ENCODE measurements at regions not wholly inside any gene's neighbourhood (a gene's known extent, or its start where the extent isn't known, plus 50 kb on each side); places are given as distances from the start of the nearest gene placed in this dataset.

- Histone ChIP-seq H3K4me3 (no peak overlapping the region), H3K27ac (no peak overlapping the region), H3K4me1 (no peaks in the 10 kb centered on the region), H3K9ac (ENCODE audit: low read depth in 2 of 2, low read length in 2 of 2) (no peak overlapping the region), H3K36me3 (no peaks in the 10 kb centered on the region), H3K9me3 (no peaks in the 10 kb centered on the region), H3K27me3 (peaks cover 5% of the 10 kb centered on the region)
- DNase-seq: no peak
- intact Hi-C loops (cut with DNase I): no loop called here
- no peak for TF ChIP-seq CTCF (IDR thresholded peaks at IDR 0.05)
Measured at GRCh38 chr7:142534726-142535122, 214.5 kb upstream of the PRSS1 start.

- no peak for TF ChIP-seq CTCF (IDR thresholded peaks at IDR 0.05)
- intact Hi-C loops (cut with DNase I): no loop called here
Measured at GRCh38 chr7:142533920-142534319, 215.4 kb upstream of the PRSS1 start.

GRCh38 chr7:142529591-142529990, 219.7 kb upstream of the PRSS1 start:
- DNase-seq: no peak
- Histone ChIP-seq H3K9ac (ENCODE audit: low read depth in 2 of 2, low read length in 2 of 2) (no peak overlapping the region), H3K27me3 (peaks cover 5% of the 10 kb centered on the region), H3K4me1 (no peaks in the 10 kb centered on the region), H3K4me3 (no peak overlapping the region), H3K36me3 (no peaks in the 10 kb centered on the region), H3K27ac (no peak overlapping the region), H3K9me3 (no peaks in the 10 kb centered on the region)
- TF ChIP-seq CTCF (IDR thresholded peaks at IDR 0.05): no peak
- intact Hi-C loops (cut with DNase I): no loop called here

More at GRCh38 chr7:142533920-142534319, 215.4 kb upstream of the PRSS1 start:
- H3K27me3 ChIP-seq: peaks cover 5% of the 10 kb centered on the region
- no peaks in the 10 kb centered on the region for H3K4me1 ChIP-seq
- no peaks in the 10 kb centered on the region for H3K9me3 ChIP-seq
- H3K4me3 ChIP-seq: no peak overlapping the region
- H3K27ac ChIP-seq: no peak overlapping the region
- H3K36me3 ChIP-seq: no peaks in the 10 kb centered on the region
- DNase-seq: no peak
- H3K9ac ChIP-seq (ENCODE audit: low read depth in 2 of 2, low read length in 2 of 2): no peak overlapping the region

- intact Hi-C loops (cut with DNase I): no loop called here
Measured at GRCh38 chr7:142528608-142529408, 220.5 kb upstream of the PRSS1 start.

GRCh38 chr7:142523821-142524460, 225.3 kb upstream of the PRSS1 start:
- no peak overlapping the region for H3K27ac ChIP-seq
- intact Hi-C loops (cut with DNase I): no loop called here
- H3K4me3 ChIP-seq: no peak overlapping the region
- TF ChIP-seq CTCF (IDR thresholded peaks at IDR 0.05): no peak
- no peaks in the 10 kb centered on the region for H3K9me3 ChIP-seq
- no peaks in the 10 kb centered on the region for H3K36me3 ChIP-seq
- no peaks in the 10 kb centered on the region for H3K27me3 ChIP-seq
- H3K4me1 ChIP-seq: no peaks in the 10 kb centered on the region
- DNase-seq: no peak
- no peak overlapping the region for H3K9ac ChIP-seq (ENCODE audit: low read depth in 2 of 2, low read length in 2 of 2)

More at GRCh38 chr7:142528608-142529408, 220.5 kb upstream of the PRSS1 start:
- H3K4me1 ChIP-seq: no peaks in the 10 kb centered on the region
- H3K27me3 ChIP-seq: no peaks in the 10 kb centered on the region
- no peaks in the 10 kb centered on the region for H3K9me3 ChIP-seq
- no peak for TF ChIP-seq CTCF (IDR thresholded peaks at IDR 0.05)
- H3K36me3 ChIP-seq: no peaks in the 10 kb centered on the region
- no peak overlapping the region for H3K27ac ChIP-seq
- no peak overlapping the region for H3K9ac ChIP-seq (ENCODE audit: low read depth in 2 of 2, low read length in 2 of 2)
- H3K4me3 ChIP-seq: no peak overlapping the region
- DNase-seq: no peak
